HG02973 (cell line): ENCODE measurements at regions not wholly inside any gene's neighbourhood (a gene's known extent, or its start where the extent isn't known, plus 50 kb on each side); places are given as distances from the start of the nearest gene placed in this dataset.
A peak's percentile ranks its signal among the peaks of the same experiment; 100 is the strongest.
"Not testable (repeated sequence)": the region's sequence is repeated elsewhere in the genome, so short reads cannot be mapped to it uniquely, and the experiment has no call there.

Source experiments
- ATAC-seq: cut with Tn5 transposase; IDR thresholded peaks from one replicate; pipeline ENCODE4 v1.9.1; 2021; ENCODE audit warnings: moderate library complexity; ENCODE audit not compliant: unreplicated experiment

- no peak for ATAC-seq
Observed at GRCh38 chr3:177795216-177795615, 597.9 kb upstream of the TBL1XR1 start.

GRCh38 chr3:177795859-177796258 lies 598.6 kb upstream of the TBL1XR1 start:
- ATAC-seq = no peak

DNA sequence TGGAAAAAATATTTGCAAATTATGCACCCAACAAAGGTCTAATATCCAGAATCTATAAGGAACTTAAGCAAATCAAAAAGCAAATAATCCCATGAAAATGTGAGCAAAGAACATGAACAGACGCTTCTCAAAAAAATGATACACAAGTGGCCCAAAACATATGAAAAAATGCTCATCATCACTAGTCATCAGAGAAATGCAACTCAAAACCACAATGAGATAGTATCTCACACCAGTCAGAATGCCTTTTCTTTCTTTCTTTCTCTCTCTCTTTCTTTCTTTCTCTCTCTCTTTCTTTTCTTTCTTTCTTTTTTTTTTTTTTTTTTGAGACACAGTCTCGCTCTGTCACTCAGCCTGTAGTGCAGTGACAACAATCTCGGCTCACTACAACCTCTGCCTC lies 602.9 kb upstream of the TBL1XR1 start:
- not testable (repeated sequence) for ATAC-seq

GRCh38 chr3:177800561-177800960 lies 603.3 kb upstream of the TBL1XR1 start:
- no peak for ATAC-seq

DNA sequence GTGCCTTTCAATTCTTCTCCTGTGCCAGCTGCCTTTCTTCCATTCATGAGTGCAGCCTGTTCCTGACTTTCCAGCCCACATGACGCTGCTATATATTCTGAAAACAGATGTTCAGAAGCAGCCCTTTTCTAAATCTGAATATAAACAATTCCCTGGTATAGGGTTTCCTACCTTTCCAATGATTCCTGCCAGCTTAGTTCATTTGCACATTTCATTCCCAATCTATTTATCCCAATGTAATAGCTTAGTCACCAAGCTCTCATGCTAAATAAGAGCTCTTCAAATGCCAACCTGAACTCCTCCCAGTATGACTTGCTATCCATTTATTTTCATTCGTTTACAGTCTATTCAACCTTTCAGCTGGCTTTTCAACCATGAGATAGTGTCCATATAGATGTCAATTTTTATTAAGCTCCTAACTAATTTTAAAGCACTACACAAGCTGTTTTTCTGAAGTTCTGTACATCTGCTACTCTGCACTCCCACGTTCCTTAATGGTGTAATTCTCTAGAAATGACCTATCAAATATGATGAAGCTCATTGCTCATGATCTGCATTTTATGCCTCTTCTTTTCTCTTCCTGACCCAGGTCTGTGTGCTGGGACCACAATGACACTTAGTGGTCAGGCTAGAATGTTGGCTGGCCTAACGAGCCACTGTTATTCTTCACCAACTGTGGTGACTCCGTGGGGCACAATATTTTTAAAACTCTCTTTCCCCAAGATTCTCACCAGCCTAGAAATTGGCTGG lies 605.0 kb upstream of the TBL1XR1 start:
- no peak for ATAC-seq

DNA sequence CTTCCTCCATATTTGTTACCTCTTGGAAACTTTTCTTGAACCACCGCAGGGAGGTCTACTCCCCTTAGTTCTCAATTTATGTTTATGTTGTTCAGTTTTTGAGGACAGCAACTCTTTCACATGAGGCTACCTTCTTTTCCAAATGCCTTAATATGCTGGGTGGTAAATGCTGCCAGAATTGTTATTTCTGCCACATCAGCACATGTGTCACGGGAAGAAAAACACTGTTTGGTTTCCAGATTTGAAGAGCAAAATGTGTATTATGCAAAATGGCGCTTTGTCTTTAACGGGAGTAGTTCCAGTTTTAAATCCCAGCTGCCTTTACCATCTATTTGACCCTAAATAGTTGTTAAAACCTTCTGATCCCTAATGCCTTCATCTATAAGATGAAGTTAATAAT lies 606.2 kb upstream of the TBL1XR1 start:
- ATAC-seq = no peak

DNA sequence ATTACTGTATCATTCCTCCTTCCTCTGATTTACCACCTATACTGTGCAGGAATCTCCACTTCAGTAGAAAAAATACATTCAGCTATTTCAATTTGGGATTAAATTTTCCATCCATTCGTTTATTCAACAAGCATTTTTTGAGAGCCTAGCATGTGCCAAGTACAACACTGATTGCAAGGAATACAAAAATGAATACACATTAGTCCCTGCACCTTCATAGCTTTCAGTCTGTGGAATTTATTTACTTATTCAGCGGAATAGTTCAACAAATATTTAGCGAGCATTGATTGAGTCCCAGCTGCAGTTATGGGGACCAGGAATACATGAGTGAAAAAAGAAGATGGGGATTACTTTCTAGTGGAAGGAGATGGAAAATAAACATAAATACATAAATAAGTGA lies 606.8 kb upstream of the TBL1XR1 start:
- no peak for ATAC-seq

DNA sequence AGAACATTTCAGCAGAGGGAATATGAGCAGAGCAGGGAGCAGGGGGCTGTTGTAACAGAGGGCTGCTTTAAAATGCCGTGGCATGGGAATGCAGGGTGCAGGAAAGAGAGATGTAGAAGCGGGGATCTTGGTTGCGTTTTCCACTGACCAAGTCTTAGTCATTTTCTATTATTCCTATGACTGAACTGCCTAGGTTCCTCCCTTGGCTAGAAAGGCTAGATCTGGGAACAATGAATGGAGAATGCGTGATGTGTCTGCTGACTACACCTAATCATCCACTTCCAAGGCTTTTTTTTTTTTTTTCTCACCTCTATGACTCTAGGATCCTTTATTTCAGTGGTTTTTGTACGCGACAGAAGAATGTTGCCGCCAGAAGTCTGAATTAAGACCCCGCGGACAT lies 607.4 kb upstream of the TBL1XR1 start:
- no peak for ATAC-seq

GRCh38 chr3:177807150-177807875 lies 610.0 kb upstream of the TBL1XR1 start:
- ATAC-seq = no peak

- ATAC-seq = not testable (repeated sequence)
Observed at GRCh38 chr3:177808928-177809478, 611.7 kb upstream of the TBL1XR1 start.

- ATAC-seq = no peak
Observed at GRCh38 chr3:177810162-177810623, 612.9 kb upstream of the TBL1XR1 start.

DNA sequence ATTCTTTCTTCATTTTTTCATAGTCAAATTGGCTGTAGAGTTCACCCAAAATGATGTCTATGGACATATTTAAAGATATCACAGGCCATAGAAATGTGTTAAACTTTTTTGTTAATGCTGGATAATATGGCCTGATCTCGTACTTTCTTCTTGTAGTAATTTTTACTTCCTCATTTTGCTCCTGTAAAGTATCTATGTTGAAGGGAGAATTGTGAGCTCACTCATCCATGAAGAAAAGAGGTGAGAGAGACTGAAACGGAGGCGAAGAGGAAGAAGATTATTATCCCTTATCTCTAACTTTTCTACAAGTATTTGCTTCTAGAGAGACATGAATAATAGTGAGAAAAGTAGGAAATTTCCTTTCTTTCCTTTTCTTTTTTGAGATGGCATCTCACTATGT lies 613.8 kb upstream of the TBL1XR1 start:
- ATAC-seq = no peak

DNA sequence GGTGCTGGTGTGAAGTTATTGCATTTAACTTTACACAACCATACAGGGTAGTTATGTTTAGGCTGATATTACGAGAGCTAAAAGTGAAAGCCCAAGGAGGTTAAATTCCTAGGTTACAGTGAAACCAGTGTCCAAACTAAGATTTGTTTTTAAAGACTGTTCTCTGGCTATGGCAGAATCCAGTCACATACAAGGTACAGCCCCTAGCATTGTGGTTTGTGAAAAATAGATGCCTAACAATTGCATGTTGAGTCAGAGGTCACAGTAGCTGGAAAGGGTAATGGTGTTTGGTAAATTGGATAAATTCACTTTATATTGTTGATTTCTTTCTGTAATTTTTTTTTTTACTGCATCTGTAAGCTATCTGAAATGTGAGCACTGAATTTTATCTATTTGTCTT lies 614.6 kb upstream of the TBL1XR1 start:
- ATAC-seq = no peak

DNA sequence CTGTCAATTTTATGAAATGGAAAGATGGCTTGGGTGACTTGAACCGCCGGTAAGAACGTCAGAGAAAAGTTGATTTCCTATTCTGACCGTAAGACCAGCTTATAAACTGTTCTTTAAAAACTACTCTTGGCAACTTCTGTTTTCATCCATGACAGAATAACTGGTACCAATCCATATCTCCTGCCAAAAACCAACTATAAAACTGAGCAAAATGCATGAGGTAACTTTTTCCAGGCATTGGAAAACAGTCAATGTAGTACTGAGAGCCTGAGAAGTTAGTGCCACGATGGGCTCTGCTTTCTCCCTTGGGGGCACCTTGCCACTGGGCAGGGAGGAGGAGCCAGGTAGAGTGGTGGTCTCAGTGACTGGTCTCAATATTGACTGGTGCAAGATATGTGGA lies 615.2 kb upstream of the TBL1XR1 start:
- no peak for ATAC-seq

- no peak for ATAC-seq
Observed at GRCh38 chr3:177813322-177813721, 616.0 kb upstream of the TBL1XR1 start.

- no peak for ATAC-seq
Observed at GRCh38 chr3:177816667-177817208, 619.5 kb upstream of the TBL1XR1 start.

DNA sequence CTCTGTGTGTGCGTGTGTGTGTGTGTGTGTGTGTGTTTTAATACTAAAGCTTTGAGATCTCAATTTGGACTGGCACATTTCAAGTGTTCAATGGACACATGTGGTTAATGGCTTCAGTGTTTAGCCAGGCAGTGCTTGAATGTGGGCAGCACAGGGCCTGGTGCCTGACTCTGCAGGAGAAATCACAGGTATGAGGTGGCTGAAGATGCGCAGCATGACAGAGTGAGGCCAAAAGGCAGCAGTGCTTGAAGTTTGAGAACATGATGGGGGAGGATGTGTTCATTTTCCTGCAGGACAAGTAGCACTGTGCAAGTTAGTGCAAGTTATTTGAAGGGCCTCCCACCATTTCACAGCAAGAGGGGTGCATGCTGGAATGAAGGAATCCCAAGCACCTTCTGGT lies 620.5 kb upstream of the TBL1XR1 start:
- ATAC-seq = no peak

- ATAC-seq = no peak
Observed at GRCh38 chr3:177818712-177819240, 621.5 kb upstream of the TBL1XR1 start.

DNA sequence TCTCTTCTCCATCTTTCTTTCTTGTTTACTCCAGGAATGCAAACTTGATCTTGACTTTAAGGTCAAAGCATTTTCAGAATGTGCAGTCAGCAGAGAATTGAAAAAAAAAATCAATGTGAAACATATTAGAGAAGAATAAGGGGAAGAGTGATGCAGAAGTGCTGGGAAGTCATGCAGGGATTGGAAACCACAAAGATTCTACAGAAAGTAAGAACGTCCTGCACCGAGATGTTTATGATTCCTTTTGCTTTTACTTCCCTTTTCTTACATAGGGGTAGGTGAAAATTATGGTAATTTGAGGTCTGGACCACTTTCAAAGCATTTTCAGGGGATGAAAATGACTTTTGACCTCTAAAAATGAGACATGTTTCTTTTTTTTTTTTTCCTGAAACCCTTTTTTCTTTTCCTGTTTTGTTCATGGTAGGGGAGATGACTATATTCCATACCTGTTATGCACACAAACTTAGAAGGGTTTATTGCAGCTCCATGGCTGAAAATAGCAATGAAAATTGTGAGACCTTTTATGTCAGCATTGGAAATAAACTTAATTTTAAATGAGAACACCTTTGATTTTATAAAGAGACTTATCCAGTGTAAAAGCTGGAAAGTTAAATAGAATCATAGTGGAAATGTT lies 623.5 kb upstream of the TBL1XR1 start:
- peak; percentile 67 for ATAC-seq

DNA sequence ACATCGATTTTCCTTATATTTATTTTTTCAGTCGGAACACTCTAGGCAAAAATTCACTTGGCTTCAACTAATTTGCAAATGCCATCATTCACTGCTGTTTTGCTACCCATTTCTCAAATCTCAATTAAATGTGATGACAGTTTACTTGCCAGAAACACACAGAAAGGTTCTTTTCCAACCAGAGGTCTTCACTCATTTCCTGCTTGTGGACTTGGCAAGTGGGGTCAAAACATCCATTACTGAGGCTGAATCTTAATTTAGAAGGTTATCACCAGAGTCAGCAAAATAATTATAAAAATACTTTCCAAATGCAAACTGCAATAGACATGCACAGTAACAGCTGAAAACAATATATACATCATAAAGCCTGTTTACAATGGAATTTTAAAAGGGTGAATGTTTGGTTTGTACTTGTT lies 625.4 kb upstream of the TBL1XR1 start:
- no peak for ATAC-seq

GRCh38 chr3:177823701-177824189 lies 626.5 kb upstream of the TBL1XR1 start:
- no peak for ATAC-seq
